HepG2 (cell line): ENCODE measurements at regions not wholly inside any gene's neighbourhood (a gene's known extent, or its start where the extent isn't known, plus 50 kb on each side); places are given as distances from the start of the nearest gene placed in this dataset.

Source experiments
- EZH2 ChIP-seq: conservative IDR thresholded peaks from 2 replicates; pipeline ENCODE4 v1.6.1; 2012; ENCODE audit warnings: mild to moderate bottlenecking, low read depth, low read length, moderate library complexity
- FIP1L1 ChIP-seq: fragments of 200-400 bp; formaldehyde crosslinking; IDR thresholded peaks from 2 replicates; pipeline ENCODE4 v1.6.1; 2018; ENCODE audit warnings: low read depth, mild to moderate bottlenecking, low read length, moderate library complexity, borderline replicate concordance; ENCODE audit not compliant: insufficient read depth
- IRF1 ChIP-seq: sonication (generic); formaldehyde crosslinking; IDR thresholded peaks from 2 replicates; pipeline ENCODE4 v1.4.0; 2020; ENCODE audit warnings: low read depth, mild to moderate bottlenecking, missing genetic modification reagents
- PRDM10 ChIP-seq: sonication (generic); formaldehyde crosslinking; IDR thresholded peaks from 2 replicates; pipeline ENCODE4 v1.4.0; 2020; ENCODE audit warnings: low read depth, missing genetic modification reagents
- PTBP1 ChIP-seq: fragments of 200-400 bp; formaldehyde crosslinking; IDR thresholded peaks from 2 replicates; pipeline ENCODE4 v1.6.1; 2018; ENCODE audit warnings: low read length, low read depth; ENCODE audit not compliant: poor library complexity, severe bottlenecking
- REPIN1 ChIP-seq: sonication (generic); formaldehyde crosslinking; IDR thresholded peaks from 2 replicates; pipeline ENCODE4 v1.8.0; 2022; ENCODE audit warnings: missing genetic modification reagents, low read depth, mild to moderate bottlenecking, borderline replicate concordance
- ZNF263 ChIP-seq: sonication (generic); formaldehyde crosslinking; IDR thresholded peaks from 2 replicates; pipeline ENCODE4 v1.4.0; 2020; ENCODE audit warnings: missing genetic modification reagents
- TF ChIP-seq, protein P1 (sequence below): sonication (generic); formaldehyde crosslinking; IDR thresholded peaks from 2 replicates; pipeline ENCODE4 v1.5.0; 2020; ENCODE audit warnings: mild to moderate bottlenecking, missing genetic modification reagents, moderate library complexity

DNA sequence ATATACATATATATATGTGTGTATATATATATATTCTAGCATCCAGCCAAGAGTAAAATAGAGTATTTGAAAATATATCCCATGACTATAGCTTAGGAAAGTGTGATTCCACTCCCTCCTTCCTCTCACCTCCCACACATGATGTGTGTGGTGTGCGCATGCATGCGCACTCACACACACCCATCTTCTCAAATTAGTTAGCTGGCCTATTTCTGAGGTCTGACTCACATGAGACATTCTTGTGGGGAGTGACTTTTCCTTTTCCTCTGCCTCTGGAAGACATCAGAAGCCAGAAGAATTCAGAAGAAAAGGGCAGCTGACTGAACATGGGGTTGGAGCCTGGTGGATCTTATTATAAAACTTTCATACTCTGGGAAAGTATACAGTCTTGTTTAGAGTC is 793.5 kb upstream of the ZNF722 start:
- TF ChIP-seq IRF1 (CRISPR knock-in tag) (no peak), PRDM10 (CRISPR knock-in tag) (no peak), FIP1L1 (no peak), REPIN1 (CRISPR knock-in tag) (no peak), EZH2 (no peak), PTBP1 (no peak), ZNF263 (CRISPR knock-in tag) (no peak)
- TF ChIP-seq, protein P1, sequence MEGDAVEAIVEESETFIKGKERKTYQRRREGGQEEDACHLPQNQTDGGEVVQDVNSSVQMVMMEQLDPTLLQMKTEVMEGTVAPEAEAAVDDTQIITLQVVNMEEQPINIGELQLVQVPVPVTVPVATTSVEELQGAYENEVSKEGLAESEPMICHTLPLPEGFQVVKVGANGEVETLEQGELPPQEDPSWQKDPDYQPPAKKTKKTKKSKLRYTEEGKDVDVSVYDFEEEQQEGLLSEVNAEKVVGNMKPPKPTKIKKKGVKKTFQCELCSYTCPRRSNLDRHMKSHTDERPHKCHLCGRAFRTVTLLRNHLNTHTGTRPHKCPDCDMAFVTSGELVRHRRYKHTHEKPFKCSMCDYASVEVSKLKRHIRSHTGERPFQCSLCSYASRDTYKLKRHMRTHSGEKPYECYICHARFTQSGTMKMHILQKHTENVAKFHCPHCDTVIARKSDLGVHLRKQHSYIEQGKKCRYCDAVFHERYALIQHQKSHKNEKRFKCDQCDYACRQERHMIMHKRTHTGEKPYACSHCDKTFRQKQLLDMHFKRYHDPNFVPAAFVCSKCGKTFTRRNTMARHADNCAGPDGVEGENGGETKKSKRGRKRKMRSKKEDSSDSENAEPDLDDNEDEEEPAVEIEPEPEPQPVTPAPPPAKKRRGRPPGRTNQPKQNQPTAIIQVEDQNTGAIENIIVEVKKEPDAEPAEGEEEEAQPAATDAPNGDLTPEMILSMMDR (CRISPR knock-in tag), result no peak
